ENCODE measurements at regions not wholly inside any gene's neighbourhood (a gene's known extent, or its start where the extent isn't known, plus 50 kb on each side); places are given as distances from the start of the nearest gene placed in this dataset.

DNA sequence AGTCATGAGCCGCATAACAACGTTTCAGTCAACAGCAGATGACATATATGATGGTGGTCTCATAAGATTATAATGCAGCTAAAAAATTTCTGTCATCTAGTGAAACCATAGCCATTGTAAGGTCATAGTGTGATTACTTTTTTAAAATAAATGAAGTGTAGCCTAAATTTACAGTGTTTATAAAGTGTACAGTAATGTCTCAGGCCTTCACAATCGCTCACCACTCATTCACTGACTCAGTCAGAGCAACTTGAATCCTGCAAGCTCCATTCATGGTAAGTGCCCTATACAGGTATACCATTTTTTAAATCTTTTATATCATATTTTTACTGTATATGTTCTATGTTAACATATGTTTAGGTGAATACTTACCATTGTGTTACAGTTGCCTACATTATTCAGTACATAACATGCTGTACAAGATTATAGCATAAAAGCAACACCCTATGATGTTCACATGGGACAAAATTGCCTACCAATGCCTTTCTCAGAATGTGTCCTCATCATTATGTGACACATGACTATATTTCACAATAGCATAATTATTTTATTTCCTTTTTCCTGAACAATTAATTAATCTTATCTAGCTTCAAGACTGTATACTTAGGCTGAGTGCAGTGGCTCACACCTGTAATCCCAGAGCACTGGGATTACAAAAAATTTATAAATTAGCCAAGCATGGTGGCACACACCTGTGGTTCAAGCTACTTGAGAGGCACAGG lies 1115.9 kb upstream of the ZEB2 start:
- DNase-seq (ENCODE audit: low read depth): no peak

GRCh38 chr2:145631561-145631960 lies 1111.6 kb upstream of the ZEB2 start:
- no peak for DNase-seq (ENCODE audit: low read depth)

DNA sequence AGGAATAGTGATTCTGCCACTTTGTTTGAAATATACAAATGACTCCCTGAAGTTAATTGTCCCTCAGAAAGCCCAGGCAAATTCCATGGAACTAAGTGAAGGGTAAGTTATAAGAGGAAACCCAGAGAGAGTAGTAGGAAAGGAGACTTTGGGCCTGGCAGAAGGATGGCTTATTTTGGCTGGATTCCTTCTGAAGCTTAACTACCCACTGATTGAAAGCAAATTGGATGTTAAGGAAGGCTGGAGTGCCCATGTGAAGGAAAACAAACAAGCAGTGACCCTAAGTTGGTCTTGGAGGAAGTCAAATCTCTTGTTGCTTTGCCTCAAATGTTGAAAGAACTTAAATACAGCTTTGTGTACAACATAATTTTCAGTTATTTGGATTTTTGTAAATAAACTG lies 1106.4 kb upstream of the ZEB2 start:
- no peak for DNase-seq (ENCODE audit: low read depth)

GRCh38 chr2:145625111-145625510 lies 1105.2 kb upstream of the ZEB2 start:
- no peak for DNase-seq (ENCODE audit: low read depth)

DNA sequence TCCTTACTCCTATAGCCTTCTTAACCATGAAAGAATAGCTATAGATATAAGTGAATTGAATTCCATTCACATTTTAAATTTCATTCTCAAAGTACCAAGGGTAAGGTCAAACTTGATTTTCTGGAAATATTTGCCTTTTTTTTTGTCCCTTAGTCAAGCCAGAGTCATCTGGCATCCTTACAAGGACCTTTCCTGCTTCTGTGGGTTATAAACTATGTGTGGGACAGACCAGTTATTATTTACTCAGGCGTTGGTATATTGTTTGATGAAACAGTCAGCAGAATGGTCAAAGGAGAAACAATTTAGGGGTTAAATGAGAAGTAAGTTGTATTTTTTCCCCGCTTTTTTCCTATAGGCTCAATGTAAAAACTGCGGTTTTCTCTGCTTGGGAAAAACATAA lies 1103.2 kb upstream of the ZEB2 start:
- no peak for DNase-seq (ENCODE audit: low read depth)

DNA sequence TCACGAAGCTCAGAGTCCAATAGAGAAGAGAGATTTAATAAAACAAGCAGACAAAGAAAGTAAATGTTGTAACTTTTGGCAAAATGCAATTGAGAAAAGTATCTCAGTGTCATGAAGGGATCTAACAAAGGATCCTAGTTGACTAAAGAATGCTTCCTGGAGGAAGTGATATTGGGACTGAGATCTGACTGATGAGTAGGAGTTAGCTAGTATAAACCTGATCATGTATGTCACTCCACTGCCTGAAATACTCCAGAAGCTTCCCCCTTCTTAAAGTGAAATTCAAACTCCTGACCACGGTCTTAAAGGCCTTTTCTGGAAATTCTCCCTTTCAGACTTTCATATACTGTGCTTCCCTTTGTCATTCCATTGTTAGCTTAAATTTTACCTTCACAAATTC lies 1102.4 kb upstream of the ZEB2 start:
- DNase-seq (ENCODE audit: low read depth): no peak

- no peak for DNase-seq (ENCODE audit: low read depth)
These were observed 1098.0 kb upstream of the ZEB2 start for GRCh38 chr2:145617906-145618305.

DNA sequence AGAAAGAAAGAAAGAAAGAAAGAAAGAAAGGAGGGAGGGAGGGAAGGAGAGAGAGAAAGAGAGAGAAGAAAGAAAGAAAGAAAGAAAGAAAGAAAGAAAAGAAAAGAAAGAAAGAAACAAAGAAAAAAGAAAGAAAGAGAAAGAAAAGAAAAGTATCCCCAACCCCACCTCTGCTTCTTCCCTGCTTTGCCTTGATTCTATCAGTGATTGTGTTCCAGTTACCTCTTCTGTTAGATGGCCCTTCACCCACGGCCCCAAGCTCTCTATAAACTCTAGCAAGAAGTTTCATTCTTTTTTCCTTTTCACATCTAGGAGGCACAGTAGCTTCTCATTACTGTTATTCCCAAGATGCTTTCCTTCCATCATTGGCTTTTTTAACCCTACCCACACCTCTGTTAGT lies 1097.5 kb upstream of the ZEB2 start:
- no peak for DNase-seq (ENCODE audit: low read depth)

DNA sequence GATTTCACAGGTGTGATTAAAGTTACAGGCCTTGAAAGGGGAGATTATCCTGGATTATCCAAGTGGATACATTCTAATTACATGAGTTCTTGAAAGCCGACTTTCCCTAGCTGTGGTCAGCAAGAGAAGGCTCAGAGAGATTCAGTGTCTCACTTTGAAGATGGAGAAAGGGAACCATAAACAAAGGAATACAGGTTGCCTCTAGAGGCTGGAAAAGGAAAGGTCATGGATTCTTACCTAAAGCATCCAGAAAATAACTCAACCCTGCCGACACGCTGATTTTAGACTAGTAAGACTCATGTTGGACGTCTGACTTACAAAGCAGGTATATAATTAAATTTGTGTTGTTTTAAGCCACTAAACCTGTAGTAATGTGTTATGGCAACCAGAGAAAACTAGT lies 1095.7 kb upstream of the ZEB2 start:
- DNase-seq (ENCODE audit: low read depth): no peak

DNA sequence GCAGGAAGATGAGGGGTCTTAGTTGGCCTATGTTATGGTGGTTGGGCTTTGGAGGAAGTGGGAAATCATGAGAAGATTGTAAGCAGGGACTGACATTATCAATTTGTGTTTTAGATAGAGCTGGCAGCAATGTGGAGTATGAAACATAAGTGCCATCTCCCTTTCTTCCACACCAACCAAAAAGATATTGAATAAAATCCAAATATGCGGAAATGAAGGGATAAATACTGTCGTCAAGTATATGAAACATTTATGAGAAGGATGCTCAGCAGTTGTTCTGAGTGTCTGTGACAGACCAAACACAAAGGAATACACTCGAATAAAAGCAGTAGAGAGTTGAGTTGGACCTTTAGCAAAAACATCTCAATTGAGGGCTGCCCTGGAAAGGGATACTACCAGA lies 1090.0 kb upstream of the ZEB2 start:
- no peak for DNase-seq (ENCODE audit: low read depth)

- no peak for DNase-seq (ENCODE audit: low read depth)
These were observed 1081.5 kb upstream of the ZEB2 start for GRCh38 chr2:145601361-145601925.

DNA sequence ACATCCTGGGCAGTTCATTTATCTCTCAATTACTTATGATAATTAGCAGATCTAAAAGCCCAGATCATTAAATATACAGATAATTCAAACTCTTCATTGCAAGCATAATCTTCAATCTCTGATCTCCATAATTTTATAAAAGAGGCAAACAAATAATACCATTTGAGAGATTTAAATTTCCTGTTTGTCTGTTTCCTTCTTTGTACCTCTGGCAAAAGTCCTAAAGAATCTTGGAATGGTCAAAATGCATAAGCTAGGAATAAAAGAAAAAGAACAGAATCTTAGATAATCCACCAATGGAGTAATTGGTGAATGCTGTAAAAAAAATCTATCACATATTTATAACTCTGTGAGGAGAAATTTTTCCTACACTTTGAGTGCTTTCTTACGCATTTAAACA lies 1080.9 kb upstream of the ZEB2 start:
- no peak for DNase-seq (ENCODE audit: low read depth)

- DNase-seq (ENCODE audit: low read depth): no peak
These were observed 1079.8 kb upstream of the ZEB2 start for GRCh38 chr2:145599756-145600155.

GRCh38 chr2:145598434-145598833 lies 1078.5 kb upstream of the ZEB2 start:
- no peak for DNase-seq (ENCODE audit: low read depth)

- DNase-seq (ENCODE audit: low read depth): no peak
These were observed 1077.9 kb upstream of the ZEB2 start for GRCh38 chr2:145597809-145598208.

DNA sequence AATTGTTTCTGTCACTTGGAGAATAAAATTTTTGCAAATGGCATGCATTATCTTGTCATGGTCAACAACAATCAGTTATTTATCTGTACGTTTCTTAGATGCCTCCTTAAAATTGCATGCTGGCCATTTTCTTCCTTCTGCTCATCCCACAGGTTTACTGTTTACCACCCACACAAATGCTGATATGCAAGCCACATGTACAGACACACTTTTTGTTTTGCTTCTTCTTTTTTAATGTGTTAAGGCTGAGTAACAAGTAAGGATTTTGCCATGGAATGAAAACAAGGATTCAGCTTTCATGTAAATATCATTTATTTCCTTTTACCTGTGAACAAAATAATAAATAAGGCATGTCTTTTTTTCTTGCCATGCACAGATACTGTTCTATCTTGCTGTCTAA lies 1077.1 kb upstream of the ZEB2 start:
- no peak for DNase-seq (ENCODE audit: low read depth)

DNA sequence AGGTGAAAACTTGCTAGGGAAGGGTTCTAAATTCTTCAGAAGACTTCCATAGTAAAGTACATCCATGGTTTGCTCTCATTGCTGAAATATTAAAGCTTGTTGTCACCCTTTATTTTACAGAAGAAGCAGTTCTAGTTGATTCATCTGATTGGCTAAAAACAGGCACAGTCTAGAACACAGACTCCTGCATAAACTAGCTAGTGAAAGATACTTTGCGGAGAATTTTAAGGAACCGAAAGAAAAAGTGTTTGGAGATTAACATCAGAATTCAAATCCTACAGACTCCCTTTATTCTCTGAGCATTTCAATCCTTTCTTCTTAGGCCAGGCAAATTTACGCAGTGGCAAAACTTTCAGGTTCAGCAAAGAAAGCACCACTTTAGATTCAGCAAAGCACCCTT lies 1076.5 kb upstream of the ZEB2 start:
- DNase-seq (ENCODE audit: low read depth): no peak

DNA sequence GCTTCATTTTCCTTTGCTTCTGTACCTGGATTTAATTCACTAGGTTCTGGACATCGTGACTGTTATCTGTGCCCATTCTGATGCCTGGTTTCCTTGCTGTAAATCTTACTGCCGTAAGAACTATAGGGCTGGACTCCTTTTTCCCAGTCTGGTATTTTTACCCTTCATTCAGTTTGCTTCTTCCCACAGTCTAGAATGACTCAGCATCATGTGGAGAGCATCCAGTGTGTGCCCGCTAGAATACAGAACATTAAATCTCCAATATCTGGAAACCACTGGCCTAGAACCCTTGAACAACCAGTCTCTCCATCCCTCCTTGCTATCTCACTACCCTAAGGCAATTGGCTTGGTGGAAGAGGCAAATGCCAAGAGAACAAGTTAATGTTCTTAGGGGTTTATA lies 1075.4 kb upstream of the ZEB2 start:
- no peak for DNase-seq (ENCODE audit: low read depth)

GRCh38 chr2:145593991-145594614 lies 1074.2 kb upstream of the ZEB2 start:
- DNase-seq (ENCODE audit: low read depth): no peak

DNA sequence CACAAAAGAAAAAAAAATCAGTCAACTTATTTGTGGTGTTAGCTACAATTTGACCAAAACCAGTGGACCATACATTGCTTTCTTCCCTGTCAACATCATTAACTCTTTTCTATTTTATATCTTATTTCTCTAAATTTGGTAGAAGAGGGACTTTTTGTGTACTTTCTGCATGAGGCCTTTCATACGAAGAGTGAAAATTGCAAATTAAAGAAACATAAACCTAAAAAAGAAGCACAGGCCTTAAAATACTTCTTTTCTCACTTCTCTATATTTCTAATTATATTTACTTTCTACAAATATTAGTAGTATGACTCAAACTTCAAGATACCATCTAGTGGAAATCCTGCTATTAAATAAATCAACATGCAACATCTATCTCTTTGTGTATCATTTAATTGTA lies 1073.4 kb upstream of the ZEB2 start:
- no peak for DNase-seq (ENCODE audit: low read depth)

- DNase-seq (ENCODE audit: low read depth): no peak
These were observed 1072.4 kb upstream of the ZEB2 start for GRCh38 chr2:145592361-145592760.

GRCh38 chr2:145591109-145591809 lies 1071.3 kb upstream of the ZEB2 start:
- no peak for DNase-seq (ENCODE audit: low read depth)

GRCh38 chr2:145587922-145588321 lies 1068.0 kb upstream of the ZEB2 start:
- DNase-seq (ENCODE audit: low read depth): no peak
